ENCODE measurements at regions not wholly inside any gene's neighbourhood (a gene's known extent, or its start where the extent isn't known, plus 50 kb on each side); places are given as distances from the start of the nearest gene placed in this dataset.

- no peak for TF ChIP-seq CTCF (IDR thresholded peaks at IDR 0.05)
- no peak for TF ChIP-seq POLR2A (IDR thresholded peaks at IDR 0.05)
These were observed 228.9 kb downstream of the LPIN1 start for GRCh38 chr2:11975373-11975772.
